Mesothelial cell of epicardium (in vitro differentiated cells): ENCODE measurements at regions not wholly inside any gene's neighbourhood (a gene's known extent, or its start where the extent isn't known, plus 50 kb on each side); places are given as distances from the start of the nearest gene placed in this dataset.

ENCODE experiments used
- DNase-seq, 2 experiments: peaks; one replicate each; pipeline ENCODE4 v3.0.0; 2021; ENCODE audit warnings: low spot score in 2 of 2; ENCODE audit not compliant: unreplicated experiment in 2 of 2
- H3K27ac Mint-ChIP-seq: 2 replicates; pipeline ENCODE4 v1.8.0; 2021; ENCODE audit warnings: mixed read lengths
- H3K27me3 Mint-ChIP-seq: 2 replicates; pipeline ENCODE4 v1.8.0; 2021; ENCODE audit warnings: low read depth, mixed read lengths
- H3K36me3 Mint-ChIP-seq: 2 replicates; pipeline ENCODE4 v1.8.0; 2021; ENCODE audit warnings: mixed read lengths
- H3K4me1 Mint-ChIP-seq: 2 replicates; pipeline ENCODE4 v1.8.0; 2021; ENCODE audit warnings: mixed read lengths
- H3K4me3 Mint-ChIP-seq: 2 replicates; pipeline ENCODE4 v1.8.0; 2021; ENCODE audit warnings: mild to moderate bottlenecking, moderate library complexity, mixed read lengths
- H3K9me3 Mint-ChIP-seq: 2 replicates; pipeline ENCODE4 v1.8.0; 2021; ENCODE audit warnings: mixed read lengths
- CTCF ChIP-seq: fragments of 200-600 bp; sonication (generic); IDR thresholded peaks from one replicate; pipeline ENCODE4 v1.5.0; 2021; ENCODE audit warnings: antibody characterized with exemption; ENCODE audit not compliant: unreplicated experiment

- H3K36me3 Mint-ChIP-seq: no peaks in the 10 kb centered on the region
- H3K4me1 Mint-ChIP-seq: peaks cover 20% of the 10 kb centered on the region
- no peak overlapping the region for H3K4me3 Mint-ChIP-seq
- no peaks in the 10 kb centered on the region for H3K9me3 Mint-ChIP-seq
- DNase-seq: no peak
- TF ChIP-seq CTCF: no peak
- H3K27ac Mint-ChIP-seq: no peak overlapping the region
- peaks cover 37% of the 10 kb centered on the region for H3K27me3 Mint-ChIP-seq
These were observed 88.1 kb upstream of the THRB start for GRCh38 chr3:24582431-24583403.

- no peak for DNase-seq
- H3K36me3 Mint-ChIP-seq: no peaks in the 10 kb centered on the region
- no peak overlapping the region for H3K4me3 Mint-ChIP-seq
- no peaks in the 10 kb centered on the region for H3K9me3 Mint-ChIP-seq
- H3K4me1 Mint-ChIP-seq: peaks cover 33% of the 10 kb centered on the region
- peaks cover 34% of the 10 kb centered on the region for H3K27me3 Mint-ChIP-seq
- H3K27ac Mint-ChIP-seq: no peak overlapping the region
- TF ChIP-seq CTCF: no peak
These were observed 92.3 kb upstream of the THRB start for GRCh38 chr3:24586920-24587319.

GRCh38 chr3:24588629-24589512, 94.2 kb upstream of the THRB start:
- Mint-ChIP-seq H3K36me3 (no peaks in the 10 kb centered on the region), H3K4me3 (no peak overlapping the region), H3K9me3 (no peaks in the 10 kb centered on the region), H3K4me1 (peaks cover 23% of the 10 kb centered on the region), H3K27me3 (peaks cover 26% of the 10 kb centered on the region), H3K27ac (no peak overlapping the region)
- no peak for TF ChIP-seq CTCF
- DNase-seq: no peak

GRCh38 chr3:24589513-24589851, 94.8 kb upstream of the THRB start:
- Mint-ChIP-seq H3K9me3 (no peaks in the 10 kb centered on the region), H3K27me3 (peaks cover 24% of the 10 kb centered on the region), H3K36me3 (no peaks in the 10 kb centered on the region), H3K4me3 (no peak overlapping the region), H3K4me1 (peaks cover 22% of the 10 kb centered on the region), H3K27ac (no peak overlapping the region)
- no peak for TF ChIP-seq CTCF
- no peak for DNase-seq

- Mint-ChIP-seq H3K27ac (no peak overlapping the region), H3K36me3 (no peaks in the 10 kb centered on the region), H3K4me3 (no peak overlapping the region), H3K9me3 (no peaks in the 10 kb centered on the region), H3K4me1 (peaks cover 24% of the 10 kb centered on the region), H3K27me3 (peaks cover 20% of the 10 kb centered on the region)
- no peak for DNase-seq
- no peak for TF ChIP-seq CTCF
These were observed 95.6 kb upstream of the THRB start for GRCh38 chr3:24589931-24590880.
